ENCODE measurements at regions not wholly inside any gene's neighbourhood (a gene's known extent, or its start where the extent isn't known, plus 50 kb on each side); places are given as distances from the start of the nearest gene placed in this dataset.

DNA sequence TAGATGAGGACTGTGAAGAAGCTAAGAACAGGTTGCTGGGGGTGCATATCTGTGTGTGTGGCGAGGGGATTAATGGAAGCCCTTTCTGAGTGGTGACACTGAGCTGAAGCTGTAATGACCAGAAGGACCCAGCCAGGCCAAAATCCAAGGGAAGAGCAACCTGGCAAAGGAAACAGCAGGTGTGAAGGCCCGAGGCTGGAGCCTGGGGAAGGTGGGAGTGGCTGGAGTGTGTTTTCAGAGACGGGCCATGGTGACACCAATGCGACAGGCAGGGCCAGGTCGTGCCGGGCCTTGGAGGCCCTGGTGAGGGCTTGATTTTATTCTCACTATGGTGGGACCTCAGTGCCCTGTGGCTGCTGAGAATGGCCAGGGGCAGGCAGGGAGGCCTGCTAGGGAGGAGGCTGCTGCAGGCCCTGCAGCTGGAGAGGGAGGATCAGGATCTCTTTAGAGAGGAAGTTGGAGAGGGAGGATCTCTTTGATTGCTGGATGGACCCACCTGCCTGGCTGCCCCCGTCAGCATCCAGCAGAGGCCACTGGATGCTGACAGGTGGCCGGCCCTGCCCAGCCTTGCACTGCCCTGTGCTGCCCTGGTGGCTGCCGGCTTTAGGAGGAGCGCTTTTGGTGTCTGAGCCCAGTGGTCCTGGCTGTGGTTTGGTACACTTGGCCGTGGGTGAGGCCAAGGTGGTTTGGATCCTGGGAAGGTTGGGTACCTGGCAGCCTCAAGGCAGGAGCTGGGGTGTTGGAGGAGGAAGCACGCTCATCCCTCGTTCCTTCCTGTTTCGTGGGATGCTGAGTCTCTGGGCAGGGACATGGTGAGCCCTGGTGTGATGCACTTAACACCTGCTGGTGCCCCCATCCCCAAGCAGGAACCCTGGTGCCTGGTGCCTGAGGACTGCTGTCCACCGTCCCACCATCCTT lies 188.3 kb downstream of the SEC14L1 start:
- Mint-ChIP-seq H3K36me3 (ENCODE audit: low read depth) (no peaks in the 10 kb centered on the region), H3K4me3 (no peak overlapping the region), H3K27ac (no peak overlapping the region), H3K4me1 (peaks cover 80% of the 10 kb centered on the region), H3K27me3 (no peaks in the 10 kb centered on the region), H3K9me3 (peaks cover 3% of the 10 kb centered on the region)
- intact Hi-C loops (cut with micrococcal nuclease): loop anchor here (10.0 kb wide), 1 partner anchor 556 kb away; no protein-coding TSS in a partner anchor
- TF ChIP-seq, protein P1, sequence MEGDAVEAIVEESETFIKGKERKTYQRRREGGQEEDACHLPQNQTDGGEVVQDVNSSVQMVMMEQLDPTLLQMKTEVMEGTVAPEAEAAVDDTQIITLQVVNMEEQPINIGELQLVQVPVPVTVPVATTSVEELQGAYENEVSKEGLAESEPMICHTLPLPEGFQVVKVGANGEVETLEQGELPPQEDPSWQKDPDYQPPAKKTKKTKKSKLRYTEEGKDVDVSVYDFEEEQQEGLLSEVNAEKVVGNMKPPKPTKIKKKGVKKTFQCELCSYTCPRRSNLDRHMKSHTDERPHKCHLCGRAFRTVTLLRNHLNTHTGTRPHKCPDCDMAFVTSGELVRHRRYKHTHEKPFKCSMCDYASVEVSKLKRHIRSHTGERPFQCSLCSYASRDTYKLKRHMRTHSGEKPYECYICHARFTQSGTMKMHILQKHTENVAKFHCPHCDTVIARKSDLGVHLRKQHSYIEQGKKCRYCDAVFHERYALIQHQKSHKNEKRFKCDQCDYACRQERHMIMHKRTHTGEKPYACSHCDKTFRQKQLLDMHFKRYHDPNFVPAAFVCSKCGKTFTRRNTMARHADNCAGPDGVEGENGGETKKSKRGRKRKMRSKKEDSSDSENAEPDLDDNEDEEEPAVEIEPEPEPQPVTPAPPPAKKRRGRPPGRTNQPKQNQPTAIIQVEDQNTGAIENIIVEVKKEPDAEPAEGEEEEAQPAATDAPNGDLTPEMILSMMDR (IDR thresholded peaks at IDR 0.05): no peak
- ChIA-PET CTCF (interaction anchor here (3.8 to 5.0 kb wide), 2 partner anchors 100 to 166 kb away, joined by 40 to 47 read pairs; no protein-coding TSS in a partner anchor), POLR2A (no interaction called here)
- no peak for ATAC-seq (ENCODE audit: low read depth)
- peak; percentile 15 for DNase-seq

GRCh38 chr17:77329741-77330531 lies 189.2 kb downstream of the SEC14L1 start:
- TF ChIP-seq, protein P1 (IDR thresholded peaks at IDR 0.05): no peak
- CTCF ChIA-PET: interaction anchor here (1.3 to 5.0 kb wide), 8 partner anchors 70 to 683 kb away, joined by 4 to 47 read pairs (median 13); no protein-coding TSS in a partner anchor
- no peak for ATAC-seq (ENCODE audit: low read depth)
- Mint-ChIP-seq H3K27me3 (no peaks in the 10 kb centered on the region), H3K4me3 (no peak overlapping the region), H3K36me3 (ENCODE audit: low read depth) (no peaks in the 10 kb centered on the region), H3K4me1 (peaks cover 71% of the 10 kb centered on the region), H3K27ac (no peak overlapping the region), H3K9me3 (no peaks in the 10 kb centered on the region)
- POLR2A ChIA-PET: interaction anchor here (2.1 to 3.1 kb wide), 2 partner anchors 111 to 122 kb away, joined by 11 to 20 read pairs; no protein-coding TSS in a partner anchor
- intact Hi-C loops (cut with micrococcal nuclease): loop anchor here (10.0 kb wide), 1 partner anchor 555 kb away; no protein-coding TSS in a partner anchor
- DNase-seq: no peak

GRCh38 chr17:77330602-77331081 lies 189.9 kb downstream of the SEC14L1 start:
- DNase-seq: no peak
- TF ChIP-seq, protein P1 (IDR thresholded peaks at IDR 0.05): no peak
- ChIA-PET CTCF (interaction anchor here (0.7 to 5.0 kb wide), 11 partner anchors 70 to 683 kb away, joined by 3 to 47 read pairs (median 9); no protein-coding TSS in a partner anchor), POLR2A (interaction anchor here (1.0 to 3.1 kb wide), 7 partner anchors 8 to 164 kb away, joined by 3 to 20 read pairs (median 10); no protein-coding TSS in a partner anchor)
- Mint-ChIP-seq H3K27ac (no peak overlapping the region), H3K4me1 (peaks cover 64% of the 10 kb centered on the region), H3K27me3 (no peaks in the 10 kb centered on the region), H3K4me3 (no peak overlapping the region), H3K9me3 (no peaks in the 10 kb centered on the region), H3K36me3 (ENCODE audit: low read depth) (no peaks in the 10 kb centered on the region)
- intact Hi-C loops (cut with micrococcal nuclease): loop anchor here (1.0 kb wide), 5 partner anchors 44 to 684 kb away; no protein-coding TSS in a partner anchor
- ATAC-seq (ENCODE audit: low read depth): no peak

DNA sequence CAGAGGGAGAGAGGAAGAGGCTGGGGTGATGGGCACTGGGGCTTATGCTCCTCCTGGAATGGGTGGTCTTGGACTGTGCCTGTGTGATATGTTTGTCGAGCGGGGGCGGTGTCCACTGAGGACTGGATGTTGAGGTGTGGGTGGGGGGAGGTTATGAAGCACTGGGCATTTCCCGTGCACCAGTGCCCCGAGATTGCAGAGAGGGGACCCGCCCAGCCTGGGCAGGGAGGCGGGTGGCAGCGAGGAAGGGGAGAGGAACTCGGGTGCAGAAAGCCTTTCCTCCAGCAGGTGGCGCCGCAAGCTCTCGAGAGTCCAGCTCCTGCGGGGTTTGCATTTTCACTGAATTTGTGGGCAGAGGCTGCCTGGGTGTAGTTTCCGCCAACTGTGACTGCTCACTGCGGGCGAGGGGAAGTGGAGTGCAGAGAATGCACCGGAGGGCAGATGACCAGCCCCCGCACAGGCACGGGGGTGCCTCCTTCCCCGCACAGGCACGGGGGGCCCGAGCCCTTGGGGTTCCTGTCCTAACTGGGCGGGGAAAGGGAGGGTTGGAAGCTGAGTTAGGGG lies 190.6 kb downstream of the SEC14L1 start:
- H3K9me3 Mint-ChIP-seq: no peaks in the 10 kb centered on the region
- no peaks in the 10 kb centered on the region for H3K36me3 Mint-ChIP-seq (ENCODE audit: low read depth)
- peak; percentile 91 for ATAC-seq (ENCODE audit: low read depth)
- peaks cover 57% of the 10 kb centered on the region for H3K4me1 Mint-ChIP-seq
- TF ChIP-seq, protein P1 (IDR thresholded peaks at IDR 0.05): peak; percentile 32
- H3K27me3 Mint-ChIP-seq: no peaks in the 10 kb centered on the region
- peak overlapping the region; percentile 76 for H3K4me3 Mint-ChIP-seq
- intact Hi-C loops (cut with micrococcal nuclease): loop anchor here (1.0 kb wide), 5 partner anchors 43 to 683 kb away; no protein-coding TSS in a partner anchor
- H3K27ac Mint-ChIP-seq: peak overlapping the region; percentile 78
- DNase-seq: peak; percentile 90
- ChIA-PET CTCF (interaction anchor here (0.7 to 5.0 kb wide), 19 partner anchors 9 to 682 kb away, joined by 3 to 47 read pairs (median 6); no protein-coding TSS in a partner anchor), POLR2A (interaction anchor here (0.7 to 3.1 kb wide), 20 partner anchors 8 to 627 kb away, joined by 3 to 20 read pairs (median 6); partner anchors contain the start of gene TNRC6C)

Measured in activated B cell treated with CpG ODN at 0.5 μM for 24 hours (primary cell).